Suppressor macrophage treated with lipopolysaccharide for 1 hour (primary cell): ENCODE measurements at regions not wholly inside any gene's neighbourhood (a gene's known extent, or its start where the extent isn't known, plus 50 kb on each side); places are given as distances from the start of the nearest gene placed in this dataset.

Experiments
- DNase-seq, 3 donors: peaks; one replicate each; pipeline ENCODE4 v3.0.0-alpha.2; 2020 to 2022

DNA sequence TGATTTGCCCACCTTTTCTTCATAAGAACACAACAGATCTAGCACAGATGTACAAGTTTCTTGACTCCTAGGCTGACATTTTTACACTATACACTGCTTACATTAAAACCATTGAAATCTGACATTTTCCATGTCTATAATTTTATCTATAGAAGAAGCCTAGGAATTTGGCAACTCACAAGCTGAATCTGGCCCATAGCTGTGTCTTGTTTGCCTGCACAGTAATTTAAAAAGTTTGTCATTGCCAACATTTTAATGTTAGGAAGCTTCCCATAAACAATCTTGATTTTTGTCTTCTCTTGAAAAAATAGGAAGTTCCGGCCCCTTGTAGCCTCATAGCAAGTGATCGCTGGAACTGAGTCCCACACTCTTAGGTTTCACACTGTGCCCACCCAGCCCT, 394.6 kb upstream of the AZI2 start:
- DNase-seq = no peak

DNA sequence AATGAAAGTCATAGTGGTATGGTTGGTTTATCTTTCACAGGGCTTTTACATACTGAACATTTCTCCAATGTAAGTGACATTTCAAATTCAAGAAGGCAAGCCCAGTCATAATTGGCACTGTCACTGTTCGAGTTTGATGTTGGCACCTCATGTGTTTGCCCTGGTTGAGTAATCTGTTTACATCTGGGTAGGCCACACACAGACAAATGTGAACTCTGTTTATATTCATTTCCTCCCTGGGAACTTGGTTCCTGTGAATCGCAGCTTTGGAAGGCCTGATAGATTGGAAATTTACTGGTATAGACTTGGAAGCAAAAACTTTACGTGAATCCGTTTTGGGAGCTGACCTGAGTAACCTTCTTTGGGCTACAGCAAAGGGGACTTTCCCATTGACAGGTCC, 395.2 kb upstream of the AZI2 start:
- DNase-seq = no peak

DNA sequence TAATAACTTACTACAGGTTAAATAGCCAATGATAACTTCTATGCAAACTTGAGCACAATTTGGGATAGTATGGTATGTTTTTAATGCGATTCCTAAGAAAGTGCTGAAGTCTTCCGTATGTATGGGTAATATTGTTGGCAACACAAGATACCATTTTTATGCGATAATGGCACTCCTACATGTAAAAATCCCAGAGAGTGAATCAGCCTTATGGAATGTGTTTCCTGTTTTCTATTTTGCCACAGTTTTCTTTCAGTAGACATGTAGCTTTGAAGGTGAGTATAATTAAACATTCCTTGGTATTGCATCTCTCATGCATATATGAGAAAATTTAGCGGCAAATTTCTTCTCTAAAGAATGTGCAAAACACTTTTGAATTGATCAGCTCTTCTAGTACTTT, 396.8 kb upstream of the AZI2 start:
- no peak for DNase-seq

DNA sequence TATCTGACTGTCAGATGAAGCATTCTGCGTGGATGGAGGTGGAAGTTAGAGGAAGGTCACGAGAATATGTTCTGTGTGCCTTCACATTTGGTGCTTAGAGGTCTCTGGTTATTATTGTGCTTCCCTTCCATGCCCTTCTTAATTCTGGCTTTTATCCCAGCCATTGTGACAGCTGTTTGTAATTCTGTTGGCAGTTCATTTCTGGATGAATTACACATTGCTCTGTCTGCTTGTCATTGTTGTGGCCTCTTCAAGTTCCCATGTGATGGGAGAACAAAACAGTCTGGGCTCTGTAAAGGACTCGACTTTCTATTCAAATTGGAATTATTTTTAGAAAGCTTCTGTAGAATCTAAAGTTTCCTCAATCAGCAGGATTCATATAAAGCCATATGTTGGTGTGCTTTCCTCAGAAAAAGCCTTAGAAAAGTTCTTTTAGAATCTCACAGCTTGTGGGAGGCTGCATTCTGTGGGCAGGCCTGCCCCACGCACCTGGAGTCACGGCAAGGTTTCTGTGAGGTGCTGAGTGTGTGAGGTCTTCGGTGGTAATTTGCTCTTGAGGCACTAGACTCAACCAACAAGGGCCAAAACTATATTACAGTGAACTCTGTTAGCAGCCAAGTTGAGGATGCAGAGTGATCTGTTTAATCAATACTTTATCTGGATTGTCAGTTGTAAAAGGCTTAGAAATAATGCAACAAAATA, 397.4 kb upstream of the AZI2 start:
- DNase-seq = no peak

DNA sequence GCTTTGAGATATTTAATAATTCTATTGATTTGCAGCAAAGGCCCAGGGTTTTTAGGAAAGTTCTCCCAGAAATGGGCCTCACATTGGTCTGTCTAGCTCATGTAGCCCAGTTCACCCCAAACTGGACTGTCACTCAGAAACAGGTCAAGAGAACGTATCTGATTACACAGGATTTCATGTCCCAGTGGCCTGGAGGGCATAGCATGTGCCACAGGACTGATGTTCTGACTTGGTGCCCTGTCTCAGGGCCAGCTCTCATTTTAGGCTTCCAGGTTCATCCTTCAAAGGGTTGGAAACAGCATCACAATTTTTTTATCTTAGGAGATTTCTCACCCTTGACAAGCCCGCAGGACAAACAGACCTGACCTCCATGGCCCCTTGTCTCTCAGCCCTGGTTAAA, 398.4 kb upstream of the AZI2 start:
- DNase-seq = no peak

DNA sequence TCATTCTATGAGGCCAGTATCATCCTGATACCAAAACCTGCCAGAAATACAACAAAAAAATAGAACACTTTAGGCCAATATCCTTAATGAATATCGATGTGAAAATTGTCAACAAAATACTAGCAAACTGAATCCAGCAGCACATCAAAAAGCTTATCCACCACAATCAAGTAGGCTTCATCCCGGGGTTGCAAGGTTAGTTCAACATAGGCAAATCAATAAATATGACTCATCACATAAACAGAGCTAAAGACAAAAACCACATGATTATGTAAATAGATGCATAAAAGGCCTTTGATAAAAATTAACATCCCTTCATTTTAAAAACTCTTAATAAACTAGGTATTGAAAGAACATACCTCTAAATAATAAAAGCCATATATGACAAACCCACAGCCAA, 403.2 kb upstream of the AZI2 start:
- no peak for DNase-seq

DNA sequence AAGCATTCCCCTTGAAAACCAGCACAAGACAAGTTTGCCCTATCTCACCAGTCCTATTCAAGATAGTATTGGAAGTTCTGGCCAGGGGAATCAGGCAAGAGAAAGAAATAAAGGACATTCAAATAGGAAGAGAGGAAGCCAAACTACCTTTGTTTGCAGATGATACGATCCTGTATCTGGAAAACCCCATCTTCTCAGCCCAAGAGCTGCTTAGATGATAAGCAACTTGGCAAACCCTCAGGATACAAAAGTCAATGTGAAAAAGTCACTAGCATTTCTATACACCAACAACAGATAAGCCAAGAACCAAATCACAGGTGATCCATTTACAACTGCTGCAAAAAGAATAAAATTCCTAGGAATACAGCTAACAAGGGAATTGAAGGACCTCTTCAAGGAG, 403.7 kb upstream of the AZI2 start:
- DNase-seq = no peak

DNA sequence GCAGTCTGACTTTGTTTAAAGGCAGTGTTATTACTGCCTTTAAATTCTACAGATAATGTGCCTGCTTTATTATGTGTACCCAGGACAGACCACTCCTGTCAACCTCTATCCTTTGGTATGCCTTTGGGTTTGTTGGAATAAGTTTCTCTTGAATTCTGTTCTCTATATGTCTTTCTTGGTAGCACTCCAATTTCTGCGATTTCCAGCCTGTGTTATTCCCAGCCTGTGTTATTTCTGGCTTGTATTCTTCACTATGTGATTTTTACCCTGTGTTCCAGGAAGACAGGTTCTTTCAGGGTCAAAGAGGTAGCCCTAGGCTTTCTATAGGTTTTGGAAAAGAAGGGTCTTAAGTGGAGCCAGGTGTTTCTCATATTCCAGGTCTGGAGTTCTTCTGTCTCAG, 407.4 kb upstream of the AZI2 start:
- DNase-seq = no peak

DNA sequence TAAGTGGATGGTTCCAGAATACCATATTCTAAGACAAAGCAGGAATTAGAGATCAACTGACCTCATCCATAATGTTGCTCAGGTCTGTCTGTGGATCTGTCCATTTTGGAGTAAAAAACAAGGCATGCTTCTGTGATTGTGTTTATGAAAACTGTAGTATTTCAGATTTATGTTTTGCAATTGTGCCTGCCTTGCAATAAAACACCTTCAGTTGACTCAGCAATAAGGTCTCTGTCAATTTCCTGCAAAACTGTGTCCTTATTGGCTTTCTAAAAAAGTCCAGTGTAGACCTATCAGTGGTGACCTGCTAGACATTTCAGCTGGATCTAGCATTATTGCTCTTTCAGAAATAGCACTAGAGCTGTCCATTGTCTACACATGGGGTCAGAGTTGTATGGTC, 409.5 kb upstream of the AZI2 start:
- DNase-seq = no peak

DNA sequence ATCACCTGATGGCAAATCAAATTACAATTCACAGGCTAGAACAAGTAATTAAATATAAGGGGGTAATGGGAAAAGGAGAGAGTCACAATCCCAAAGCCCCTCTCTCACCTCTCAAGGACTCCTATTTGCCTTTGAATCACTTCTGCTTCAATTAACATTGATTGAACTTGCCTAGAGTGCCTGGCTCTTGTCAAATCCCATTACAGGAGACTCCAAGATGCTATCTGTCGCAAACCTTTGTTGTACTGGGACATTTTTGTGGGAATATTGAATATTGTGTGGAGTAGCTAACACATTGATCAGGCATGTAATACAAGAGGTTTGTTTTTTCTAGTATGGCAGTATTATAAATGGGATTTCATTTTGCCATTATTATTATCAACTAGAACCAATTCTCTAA, 412.8 kb upstream of the AZI2 start:
- DNase-seq = no peak

DNA sequence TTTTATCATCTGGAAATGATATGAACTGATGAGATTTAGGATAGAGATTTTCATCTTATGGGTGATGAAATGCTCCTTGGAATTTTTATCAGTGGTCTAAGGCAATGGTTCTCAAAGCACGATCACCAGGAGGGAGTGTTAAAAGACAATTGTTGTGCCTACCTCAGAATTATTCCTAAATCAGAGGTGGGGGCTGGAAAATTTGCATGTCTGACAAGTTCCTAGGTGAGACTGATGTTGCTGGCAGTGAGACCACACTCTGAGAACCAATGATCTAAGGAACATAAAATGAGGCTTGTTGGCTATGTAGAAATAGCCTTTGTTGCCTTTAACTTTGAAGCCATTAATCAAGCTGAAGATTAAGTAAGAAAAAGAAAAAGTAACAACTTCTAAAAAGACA, 416.6 kb upstream of the AZI2 start:
- no peak for DNase-seq

DNA sequence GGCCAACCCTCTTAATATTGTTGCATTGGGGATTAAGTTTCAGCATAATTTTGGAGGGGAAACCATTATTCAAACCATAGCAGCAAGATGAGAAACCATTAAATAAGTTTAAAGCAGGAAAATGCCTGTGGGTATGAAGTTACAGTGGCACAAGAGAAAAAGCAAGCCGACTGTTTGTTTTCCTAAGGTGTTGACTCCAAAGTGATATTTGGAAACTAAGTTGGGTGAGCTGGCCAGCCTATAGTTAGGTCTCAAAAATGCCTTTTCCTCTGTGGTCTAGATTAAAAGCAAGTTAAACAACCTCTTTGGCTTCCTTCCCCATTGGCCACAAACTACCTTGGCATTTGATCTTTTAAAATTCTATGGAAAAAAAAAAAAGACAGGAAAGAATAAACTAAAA, 419.8 kb upstream of the AZI2 start:
- DNase-seq = no peak

DNA sequence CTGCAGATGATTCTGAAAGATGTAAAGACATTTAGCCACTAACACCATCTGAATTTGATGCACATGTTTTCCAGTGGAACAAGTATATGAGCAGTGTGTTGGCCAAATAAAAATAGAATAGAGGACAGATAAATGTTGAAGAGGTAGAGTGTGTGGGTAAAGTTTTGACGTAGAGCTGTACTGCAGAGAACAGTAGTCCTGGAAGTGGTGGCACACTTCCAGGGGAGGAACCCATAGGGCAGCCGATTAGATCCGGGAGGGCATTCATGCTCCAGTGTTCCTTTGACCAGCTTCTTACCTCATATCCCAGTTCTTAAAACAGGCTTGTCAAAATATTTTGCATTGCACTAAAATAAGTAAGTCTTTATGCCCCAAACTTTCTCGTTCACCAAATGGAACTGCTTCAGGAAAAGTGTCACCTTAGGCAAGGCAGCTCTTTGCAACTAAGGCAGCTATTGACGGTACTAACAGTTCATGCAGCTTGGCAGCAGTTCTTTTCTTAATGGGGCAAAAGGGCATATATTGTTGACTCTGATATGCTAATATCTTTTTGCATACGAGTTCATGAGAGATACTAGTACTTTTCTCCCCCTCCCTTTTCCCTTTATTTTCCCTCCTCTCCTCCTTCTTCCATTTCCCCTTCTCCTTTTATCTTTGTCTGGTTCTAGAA, 429.3 kb upstream of the AZI2 start:
- DNase-seq = no peak

DNA sequence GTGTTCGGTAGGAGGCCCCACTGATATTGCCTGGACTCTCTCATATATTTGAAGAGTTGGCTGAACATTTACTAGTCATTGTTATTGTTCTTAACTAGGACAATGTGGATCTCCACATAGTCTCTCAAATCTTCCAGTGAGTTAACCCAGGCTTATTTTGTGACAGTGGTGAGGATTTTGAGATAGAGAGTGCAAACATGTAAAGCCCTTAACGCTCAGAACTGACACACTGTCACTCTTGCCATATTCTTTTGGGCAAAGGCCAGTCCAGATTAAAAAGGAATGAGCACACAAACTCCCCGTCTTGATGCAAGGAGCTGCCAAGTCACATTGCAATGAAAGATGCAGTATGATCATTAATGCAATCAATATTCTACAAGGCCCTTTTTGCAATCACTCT, 431.9 kb upstream of the AZI2 start:
- DNase-seq = no peak

DNA sequence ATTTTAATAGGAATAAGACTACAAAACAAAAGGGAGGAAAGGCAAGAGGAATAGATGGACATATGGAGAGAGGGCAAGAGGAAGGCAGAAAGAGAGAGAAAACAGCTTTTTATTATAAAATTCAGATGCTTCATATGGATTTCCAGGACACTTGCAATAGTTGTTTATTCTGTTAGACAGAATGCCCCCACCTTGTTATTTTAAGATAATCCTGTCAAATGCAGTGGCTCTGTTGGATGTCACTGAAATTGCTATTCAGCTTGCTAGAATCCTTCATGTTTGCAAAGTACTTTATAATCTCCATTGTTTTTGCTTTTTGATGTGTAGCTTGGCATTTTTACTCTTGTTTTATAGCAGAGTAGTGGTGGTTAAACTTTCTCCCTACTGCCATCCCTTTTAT, 432.4 kb upstream of the AZI2 start:
- DNase-seq = no peak

DNA sequence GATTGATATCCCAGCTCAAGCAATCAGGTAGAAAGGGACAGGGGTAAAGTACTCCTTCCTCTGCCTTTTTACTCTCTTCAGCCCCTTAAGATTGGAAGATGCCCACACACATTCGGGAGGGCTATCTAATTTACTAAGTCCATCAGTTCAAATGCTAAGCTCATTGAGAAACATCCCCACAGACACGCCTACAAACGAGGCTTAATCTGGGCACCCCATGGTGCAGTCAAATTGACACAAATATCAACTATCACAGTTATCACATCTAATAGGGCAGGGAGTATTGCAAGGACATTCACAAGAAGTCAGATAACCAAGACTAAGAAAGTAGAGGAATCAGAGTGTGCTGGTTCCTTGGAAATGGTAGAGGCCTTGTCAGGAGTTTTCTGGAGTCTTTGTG, 437.8 kb upstream of the AZI2 start:
- DNase-seq = no peak

DNA sequence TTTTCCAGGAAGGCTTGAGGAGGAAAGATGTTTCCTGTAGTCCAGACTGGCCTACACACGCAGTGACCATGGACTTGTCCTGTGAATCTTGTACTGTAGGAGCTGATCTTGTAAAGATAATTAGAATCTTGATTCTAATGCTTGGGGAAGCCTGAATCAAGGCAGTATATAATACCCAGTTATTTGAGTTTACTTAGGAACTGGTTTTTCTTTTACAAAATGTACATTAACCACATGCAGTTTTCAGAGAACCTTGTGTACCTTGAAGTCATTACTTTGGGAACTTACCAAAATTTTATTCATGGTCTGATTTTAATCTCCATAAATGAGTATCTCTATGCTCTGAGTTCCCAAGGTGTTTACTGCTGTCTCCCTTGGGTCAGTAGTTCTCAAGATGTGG, 439.9 kb upstream of the AZI2 start:
- no peak for DNase-seq

DNA sequence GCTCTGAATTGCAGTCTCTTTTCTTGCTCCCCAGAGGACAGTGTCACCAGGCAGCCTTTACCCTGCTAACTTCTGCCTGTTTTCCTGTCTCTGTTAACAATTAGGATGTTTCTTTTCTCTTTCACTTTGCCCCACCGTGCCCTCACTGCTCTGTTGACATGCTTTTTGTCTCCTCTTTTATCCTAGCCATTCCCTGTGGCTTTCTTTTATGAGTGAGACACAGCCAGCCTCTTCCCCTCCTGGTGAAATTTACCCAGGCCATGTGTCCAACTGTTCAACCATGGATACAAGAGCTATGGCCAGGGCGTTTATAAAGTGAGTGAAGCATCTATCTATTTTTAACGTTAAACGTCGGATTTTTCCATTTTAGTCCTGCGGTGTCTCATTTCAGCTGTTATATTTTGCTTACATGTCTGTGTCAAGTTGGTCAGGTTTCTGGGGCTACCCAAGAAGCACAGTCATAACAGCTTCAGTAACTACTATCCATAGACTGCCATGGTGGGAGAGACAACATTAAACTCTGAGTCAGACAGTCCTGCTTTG, 443.2 kb upstream of the AZI2 start:
- no peak for DNase-seq

DNA sequence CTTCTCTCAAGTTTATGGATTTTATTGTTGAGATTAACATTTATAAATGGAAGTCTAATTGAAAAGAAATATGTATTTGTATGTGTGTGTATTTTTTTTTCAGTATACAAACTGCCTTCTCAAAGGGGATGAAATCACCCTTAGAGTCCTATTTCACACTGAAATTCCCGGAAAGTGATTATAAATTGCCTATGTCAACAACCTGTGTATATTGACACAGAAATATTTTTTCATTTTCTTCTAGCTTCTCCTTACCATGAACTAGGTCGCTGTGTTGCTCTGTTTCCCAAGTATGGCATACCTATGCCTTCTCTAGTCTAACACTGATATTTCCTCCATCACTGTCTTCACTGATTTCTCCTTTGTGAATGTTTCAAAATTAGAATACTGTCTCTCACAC, 444.0 kb upstream of the AZI2 start:
- DNase-seq = no peak

DNA sequence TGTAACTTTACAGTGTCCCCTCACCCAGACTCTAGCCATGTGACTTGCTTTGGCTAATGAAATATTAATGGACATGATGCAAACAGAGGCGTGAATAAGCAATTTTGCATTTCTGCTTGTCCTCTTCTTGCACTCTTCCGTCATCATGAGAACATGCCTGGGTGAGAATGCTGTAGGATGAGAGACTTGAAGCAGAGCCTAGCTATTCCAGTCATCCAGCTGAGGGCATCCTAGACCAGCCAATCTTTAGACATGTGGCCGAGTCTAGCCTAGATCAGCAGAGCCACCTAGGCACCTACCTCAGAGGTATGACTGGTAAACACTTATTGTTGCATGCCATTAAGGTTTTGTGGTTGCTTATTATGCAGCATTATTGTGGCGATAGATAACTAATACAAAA, 450.5 kb upstream of the AZI2 start:
- DNase-seq = no peak

DNA sequence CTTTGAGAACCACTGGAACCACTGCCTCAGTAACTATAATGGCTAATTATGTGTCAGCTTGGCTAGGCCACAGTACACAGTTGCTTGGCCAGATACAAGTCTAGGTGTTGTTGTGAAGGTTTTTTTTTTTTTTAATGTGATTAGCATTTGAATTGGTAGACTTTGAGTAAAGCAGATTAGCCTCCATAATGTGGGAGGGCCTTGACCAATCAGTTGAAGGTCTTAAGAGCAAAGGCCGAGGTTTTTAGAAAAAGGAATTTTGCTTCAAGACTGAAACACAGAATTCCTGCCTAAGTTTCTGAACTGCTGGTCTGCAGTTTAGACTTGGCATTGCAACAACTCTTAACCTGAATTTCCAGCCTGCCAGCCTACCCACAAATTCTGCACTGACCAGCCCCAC, 451.6 kb upstream of the AZI2 start:
- DNase-seq = no peak

DNA sequence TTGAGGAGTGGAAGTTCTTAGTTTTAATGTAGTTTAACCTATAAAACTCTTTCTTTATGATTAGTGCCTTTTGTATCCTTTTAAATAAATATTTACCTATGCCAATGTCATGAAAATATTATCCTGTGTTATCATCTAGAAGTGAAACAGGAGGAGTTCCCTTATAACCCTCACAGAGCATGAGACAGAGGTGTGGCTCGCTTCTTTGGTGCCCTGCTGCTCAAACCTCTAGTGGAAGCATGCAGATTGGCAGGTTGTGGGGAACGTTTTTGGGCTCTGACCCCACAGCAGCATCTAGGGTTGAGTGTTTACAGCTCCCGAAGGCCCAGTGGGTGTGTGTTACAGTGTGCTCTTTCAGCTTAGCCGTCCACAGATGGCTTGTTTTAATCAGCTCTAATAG, 459.4 kb upstream of the AZI2 start:
- DNase-seq = no peak

DNA sequence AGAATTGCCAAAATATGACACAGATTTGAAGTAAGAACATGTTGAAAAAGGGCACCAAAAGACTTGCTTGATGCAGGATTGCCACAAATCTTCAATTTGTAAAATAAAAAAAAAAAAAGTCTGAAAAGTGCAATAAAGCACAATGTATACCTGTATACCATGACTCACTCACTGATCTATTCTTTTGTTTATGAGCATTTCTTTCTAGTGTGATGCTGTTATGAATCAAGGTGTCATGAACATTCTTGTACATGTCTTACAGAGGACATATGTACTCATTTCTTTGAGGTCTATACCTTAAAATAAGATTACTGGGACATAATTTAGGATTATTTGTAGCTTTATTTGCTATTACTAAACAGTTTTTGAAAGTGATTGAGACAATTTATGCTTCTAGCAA, 464.9 kb upstream of the RBMS3 start:
- DNase-seq = no peak

DNA sequence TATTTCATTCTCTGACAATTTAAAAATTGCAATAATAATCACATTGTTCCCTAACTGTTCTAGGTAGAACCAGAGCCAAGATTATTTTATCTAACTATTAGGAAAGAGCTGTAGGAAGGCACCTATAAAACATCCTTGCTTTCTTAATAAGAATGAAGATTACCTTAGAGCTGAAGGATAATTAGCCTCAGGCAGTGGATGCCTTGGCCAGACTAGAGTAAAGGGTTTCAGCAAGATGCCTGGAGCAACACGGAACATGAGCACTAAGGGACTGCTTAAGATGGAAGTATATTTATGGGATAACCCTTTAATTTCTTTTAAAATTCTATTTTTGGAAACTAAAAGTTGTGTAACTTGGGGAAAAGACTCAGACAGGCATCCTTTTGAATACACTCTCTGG, 456.6 kb upstream of the RBMS3 start:
- DNase-seq = no peak

DNA sequence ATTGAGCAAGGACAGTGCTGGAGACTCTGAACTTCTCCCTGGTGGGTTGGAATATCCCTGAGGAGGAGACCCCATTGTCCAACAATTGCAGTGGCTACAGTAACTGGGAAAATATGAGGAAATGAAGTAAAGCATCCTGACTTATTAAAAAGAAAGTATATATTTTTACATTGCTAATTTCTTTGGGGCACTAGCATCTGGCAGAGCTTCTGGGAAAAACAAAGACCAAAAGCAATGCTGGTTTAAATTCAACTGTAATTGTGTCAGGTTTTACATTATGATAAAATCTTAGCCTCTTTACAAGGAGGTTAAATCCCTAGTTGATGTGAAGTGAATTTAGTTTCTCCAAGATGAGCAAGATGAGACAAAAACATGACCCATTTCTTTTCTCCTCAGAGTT, 454.0 kb upstream of the RBMS3 start:
- DNase-seq = no peak
